ENCODE measurements at regions not wholly inside any gene's neighbourhood (a gene's known extent, or its start where the extent isn't known, plus 50 kb on each side); places are given as distances from the start of the nearest gene placed in this dataset.

DNA sequence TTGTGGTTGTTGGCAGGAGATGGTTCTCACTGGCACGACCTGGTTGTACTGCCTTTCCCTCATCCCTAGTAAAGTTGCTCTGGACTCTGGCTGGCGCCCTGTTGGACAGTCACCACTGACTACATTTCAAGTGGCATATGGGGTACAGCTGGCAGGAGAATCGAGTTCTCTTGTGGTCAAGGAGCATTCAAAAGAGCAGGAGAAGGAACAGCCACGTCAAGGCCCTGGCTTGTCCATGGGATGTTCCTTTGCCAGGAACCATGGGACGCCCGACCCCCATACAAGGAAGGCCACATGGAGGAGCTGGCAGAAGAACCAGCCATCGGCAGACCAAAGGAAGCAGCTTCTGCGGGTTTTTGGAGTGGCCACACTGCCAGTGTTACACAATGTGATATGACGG lies 87.0 kb upstream of the SLC25A13 start:
- TF ChIP-seq POLR2AphosphoS5 (IDR thresholded peaks at IDR 0.05) = no peak
- TF ChIP-seq, protein P1, sequence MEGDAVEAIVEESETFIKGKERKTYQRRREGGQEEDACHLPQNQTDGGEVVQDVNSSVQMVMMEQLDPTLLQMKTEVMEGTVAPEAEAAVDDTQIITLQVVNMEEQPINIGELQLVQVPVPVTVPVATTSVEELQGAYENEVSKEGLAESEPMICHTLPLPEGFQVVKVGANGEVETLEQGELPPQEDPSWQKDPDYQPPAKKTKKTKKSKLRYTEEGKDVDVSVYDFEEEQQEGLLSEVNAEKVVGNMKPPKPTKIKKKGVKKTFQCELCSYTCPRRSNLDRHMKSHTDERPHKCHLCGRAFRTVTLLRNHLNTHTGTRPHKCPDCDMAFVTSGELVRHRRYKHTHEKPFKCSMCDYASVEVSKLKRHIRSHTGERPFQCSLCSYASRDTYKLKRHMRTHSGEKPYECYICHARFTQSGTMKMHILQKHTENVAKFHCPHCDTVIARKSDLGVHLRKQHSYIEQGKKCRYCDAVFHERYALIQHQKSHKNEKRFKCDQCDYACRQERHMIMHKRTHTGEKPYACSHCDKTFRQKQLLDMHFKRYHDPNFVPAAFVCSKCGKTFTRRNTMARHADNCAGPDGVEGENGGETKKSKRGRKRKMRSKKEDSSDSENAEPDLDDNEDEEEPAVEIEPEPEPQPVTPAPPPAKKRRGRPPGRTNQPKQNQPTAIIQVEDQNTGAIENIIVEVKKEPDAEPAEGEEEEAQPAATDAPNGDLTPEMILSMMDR (IDR thresholded peaks at IDR 0.05) = no peak
- no peak for TF ChIP-seq POLR2A (IDR thresholded peaks at IDR 0.05)
